Trophoblast cell (in vitro differentiated cells and primary cell): ENCODE measurements at regions not wholly inside any gene's neighbourhood (a gene's known extent, or its start where the extent isn't known, plus 50 kb on each side); places are given as distances from the start of the nearest gene placed in this dataset.

Source experiments
- DNase-seq, 2 donors: peaks; one replicate each; pipeline ENCODE4 v3.0.0-alpha.2; 2016
- H2AFZ ChIP-seq: 2 replicates; pipeline ENCODE4 v1.6.1; 2013; ENCODE audit warnings: low read length, moderate library complexity, mild to moderate bottlenecking; ENCODE audit not compliant: insufficient read depth, poor library complexity
- H2AK5ac ChIP-seq: 2 replicates; pipeline ENCODE4 v1.6.1; 2013; ENCODE audit warnings: mild to moderate bottlenecking, low read length
- H2BK120ac ChIP-seq: 2 replicates; pipeline ENCODE4 v1.6.1; 2013; ENCODE audit warnings: low read length, mild to moderate bottlenecking, moderate library complexity; ENCODE audit not compliant: insufficient read depth, poor library complexity
- H2BK12ac ChIP-seq: 2 replicates; pipeline ENCODE4 v1.6.1; 2013; ENCODE audit warnings: mild to moderate bottlenecking, low read length, moderate library complexity
- H2BK5ac ChIP-seq: 2 replicates; pipeline ENCODE4 v1.6.1; 2013; ENCODE audit warnings: low read length, low read depth, moderate library complexity, mild to moderate bottlenecking; ENCODE audit not compliant: poor library complexity
- H3K14ac ChIP-seq: 2 replicates; pipeline ENCODE4 v1.6.1; 2013; ENCODE audit warnings: mild to moderate bottlenecking, low read length
- H3K18ac ChIP-seq: 2 replicates; pipeline ENCODE4 v1.6.1; 2013; ENCODE audit warnings: mild to moderate bottlenecking, low read length
- H3K23ac ChIP-seq: 2 replicates; pipeline ENCODE4 v1.6.1; 2013; ENCODE audit warnings: low read length
- H3K27ac ChIP-seq: 2 replicates; pipeline ENCODE4 v1.5.1; 2013; ENCODE audit warnings: low read depth, mild to moderate bottlenecking, inconsistent platforms, low read length, moderate library complexity
- H3K27me3 ChIP-seq: 2 replicates; pipeline ENCODE4 v1.6.1; 2013; ENCODE audit warnings: inconsistent platforms, mild to moderate bottlenecking, low read length, moderate library complexity; ENCODE audit not compliant: insufficient read depth
- H3K36me3 ChIP-seq, 2 experiments: 1 replicate in 1 of 2; 2 replicates in 1 of 2; pipeline ENCODE4 v1.6.1; 2013; ENCODE audit warnings: low read length in 2 of 2, mild to moderate bottlenecking in 2 of 2, moderate library complexity in 1 of 2; ENCODE audit not compliant: insufficient read depth in 2 of 2, control insufficient read depth in 1 of 2
- H3K4ac ChIP-seq: 2 replicates; pipeline ENCODE4 v1.6.1; 2013; ENCODE audit warnings: low read depth, mild to moderate bottlenecking, low read length, moderate library complexity
- H3K4me1 ChIP-seq, 2 experiments: 1 replicate in 1 of 2; 2 replicates in 1 of 2; pipeline ENCODE4 v1.6.1; 2013; ENCODE audit warnings: low read length in 2 of 2, mild to moderate bottlenecking in 2 of 2, moderate library complexity in 1 of 2; ENCODE audit not compliant: insufficient read depth in 2 of 2, control insufficient read depth in 1 of 2
- H3K4me2 ChIP-seq: 2 replicates; pipeline ENCODE4 v1.6.1; 2013; ENCODE audit warnings: inconsistent platforms, mild to moderate bottlenecking, low read length, moderate library complexity
- H3K4me3 ChIP-seq: 2 replicates; pipeline ENCODE4 v1.5.1; 2013; ENCODE audit warnings: mild to moderate bottlenecking, low read depth, low read length, inconsistent platforms
- H3K79me1 ChIP-seq: one replicate; pipeline ENCODE4 v1.6.1; 2013; ENCODE audit warnings: low read length
- H3K79me2 ChIP-seq: 2 replicates; pipeline ENCODE4 v1.6.1; 2013; ENCODE audit warnings: low read length, mild to moderate bottlenecking; ENCODE audit not compliant: control insufficient read depth, insufficient read depth, poor library complexity
- H3K9ac ChIP-seq: 2 replicates; pipeline ENCODE4 v1.6.1; 2013; ENCODE audit warnings: mild to moderate bottlenecking, low read length
- H3K9me3 ChIP-seq: 2 replicates; pipeline ENCODE4 v1.6.1; 2013; ENCODE audit warnings: low read depth, mild to moderate bottlenecking, control low read depth, inconsistent platforms, low read length; ENCODE audit not compliant: insufficient read depth
- H4K12ac ChIP-seq: 2 replicates; pipeline ENCODE4 v1.6.1; 2013; ENCODE audit warnings: low read depth, mild to moderate bottlenecking, low read length, moderate library complexity
- H4K8ac ChIP-seq: 2 replicates; pipeline ENCODE4 v1.6.1; 2013; ENCODE audit warnings: low read depth, mild to moderate bottlenecking, low read length, moderate library complexity
- H4K91ac ChIP-seq: one replicate; pipeline ENCODE4 v1.6.1; 2013; ENCODE audit warnings: low read depth, mild to moderate bottlenecking, low read length, moderate library complexity
- WGBS: extraction: QIAGEN DNeasy Blood & Tissue Kit; methylation state at CpG from one replicate; pipeline ENCODE4 v1.1.7; 2013; ENCODE audit warnings: missing lambda C conversion rate; ENCODE audit not compliant: insufficient read length, insufficient coverage; ENCODE audit errors: extremely low coverage; 5-methylcytosine and 5-hydroxymethylcytosine counted together

DNA sequence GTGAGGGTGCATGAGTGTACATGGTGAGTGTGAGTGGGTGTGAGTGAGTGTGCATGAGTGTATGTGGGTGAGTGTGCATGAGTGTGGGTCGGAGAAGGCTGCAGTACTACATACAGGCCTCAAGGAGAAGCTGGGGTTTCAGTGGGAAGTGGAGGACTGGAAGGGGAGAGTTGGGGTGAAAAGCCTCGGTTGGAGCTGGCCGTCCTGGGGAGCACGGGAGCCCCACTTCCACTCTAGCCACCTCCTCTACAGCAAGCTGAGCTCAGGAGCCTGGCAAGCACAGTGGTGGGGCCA, 68.7 kb upstream of the HPCAL1 start:
- H3K4ac ChIP-seq: no peak overlapping the region
- H3K4me2 ChIP-seq: no peak overlapping the region
- no peak overlapping the region for H2BK120ac ChIP-seq
- H2BK5ac ChIP-seq: no peak overlapping the region
- no peaks in the 10 kb centered on the region for H3K79me1 ChIP-seq
- no CpG with 5 or more reads among the region's 4 CpGs for WGBS
- no peaks in the 10 kb centered on the region for H3K79me2 ChIP-seq
- H3K14ac ChIP-seq: no peak overlapping the region
- H2AK5ac ChIP-seq: no peak overlapping the region
- H3K4me3 ChIP-seq: peak overlapping the region; percentile 26
- H3K23ac ChIP-seq: no peak overlapping the region
- H2AFZ ChIP-seq: no peak overlapping the region
- H2BK12ac ChIP-seq: no peak overlapping the region
- no peak overlapping the region for H4K91ac ChIP-seq
- no peak overlapping the region for H3K9ac ChIP-seq
- H4K12ac ChIP-seq: no peak overlapping the region
- peaks cover 10% of the 10 kb centered on the region for H3K9me3 ChIP-seq
- H4K8ac ChIP-seq: no peak overlapping the region
- H3K36me3 ChIP-seq: no peaks in the 10 kb centered on the region
- no peak for DNase-seq
- no peaks in the 10 kb centered on the region for H3K4me1 ChIP-seq
- no peak overlapping the region for H3K18ac ChIP-seq
- no peak overlapping the region for H3K27ac ChIP-seq
- no peaks in the 10 kb centered on the region for H3K27me3 ChIP-seq

DNA sequence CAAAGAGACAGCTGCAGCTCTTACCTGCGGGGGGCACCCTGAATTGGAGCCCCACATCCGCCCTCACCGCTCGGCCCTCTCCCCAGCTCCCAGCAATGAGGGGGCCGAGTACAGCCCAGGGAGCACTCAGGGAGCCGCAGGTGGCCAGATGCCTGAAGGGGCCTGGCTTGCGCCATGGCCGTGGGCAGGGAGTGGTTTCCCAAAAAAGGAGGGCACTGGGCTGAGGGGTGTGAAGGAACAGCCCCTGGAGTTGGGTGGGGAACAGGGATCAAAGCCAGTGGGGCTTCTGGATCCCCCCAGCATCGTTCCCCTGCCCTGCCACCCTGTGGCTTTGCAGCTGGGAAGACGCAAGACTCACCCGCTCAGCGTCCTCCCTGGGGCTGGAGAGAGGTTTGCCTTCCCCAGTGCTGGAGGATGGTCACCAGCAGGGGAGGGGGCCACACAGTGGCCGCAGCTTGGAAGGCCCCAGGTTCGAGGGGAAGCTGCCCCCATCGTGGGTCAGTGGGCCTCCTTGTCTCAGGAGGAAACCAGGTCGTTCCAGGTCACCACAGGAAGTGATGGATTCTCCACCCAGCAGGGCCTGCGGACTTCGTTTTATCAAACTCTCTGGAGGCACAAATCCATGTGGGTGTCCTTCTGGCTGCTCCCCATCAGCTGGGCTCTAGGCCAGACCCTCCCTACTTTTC, 68.2 kb upstream of the HPCAL1 start:
- Histone ChIP-seq H3K14ac (no peak overlapping the region), H3K4me2 (no peak overlapping the region), H2BK12ac (no peak overlapping the region), H4K8ac (no peak overlapping the region), H4K91ac (no peak overlapping the region), H2AFZ (no peak overlapping the region), H3K27ac (no peak overlapping the region), H3K4me3 (no peak overlapping the region), H3K27me3 (no peaks in the 10 kb centered on the region), H3K4ac (no peak overlapping the region), H3K9ac (no peak overlapping the region), H3K9me3 (peaks cover 10% of the 10 kb centered on the region), H2BK120ac (no peak overlapping the region), H3K36me3 (no peaks in the 10 kb centered on the region), H2BK5ac (no peak overlapping the region), H3K4me1 (no peaks in the 10 kb centered on the region), H4K12ac (no peak overlapping the region), H3K79me1 (no peaks in the 10 kb centered on the region), H3K79me2 (no peaks in the 10 kb centered on the region), H3K23ac (no peak overlapping the region), H3K18ac (no peak overlapping the region), H2AK5ac (no peak overlapping the region)
- no peak for DNase-seq
- no CpG with 5 or more reads among the region's 18 CpGs for WGBS

DNA sequence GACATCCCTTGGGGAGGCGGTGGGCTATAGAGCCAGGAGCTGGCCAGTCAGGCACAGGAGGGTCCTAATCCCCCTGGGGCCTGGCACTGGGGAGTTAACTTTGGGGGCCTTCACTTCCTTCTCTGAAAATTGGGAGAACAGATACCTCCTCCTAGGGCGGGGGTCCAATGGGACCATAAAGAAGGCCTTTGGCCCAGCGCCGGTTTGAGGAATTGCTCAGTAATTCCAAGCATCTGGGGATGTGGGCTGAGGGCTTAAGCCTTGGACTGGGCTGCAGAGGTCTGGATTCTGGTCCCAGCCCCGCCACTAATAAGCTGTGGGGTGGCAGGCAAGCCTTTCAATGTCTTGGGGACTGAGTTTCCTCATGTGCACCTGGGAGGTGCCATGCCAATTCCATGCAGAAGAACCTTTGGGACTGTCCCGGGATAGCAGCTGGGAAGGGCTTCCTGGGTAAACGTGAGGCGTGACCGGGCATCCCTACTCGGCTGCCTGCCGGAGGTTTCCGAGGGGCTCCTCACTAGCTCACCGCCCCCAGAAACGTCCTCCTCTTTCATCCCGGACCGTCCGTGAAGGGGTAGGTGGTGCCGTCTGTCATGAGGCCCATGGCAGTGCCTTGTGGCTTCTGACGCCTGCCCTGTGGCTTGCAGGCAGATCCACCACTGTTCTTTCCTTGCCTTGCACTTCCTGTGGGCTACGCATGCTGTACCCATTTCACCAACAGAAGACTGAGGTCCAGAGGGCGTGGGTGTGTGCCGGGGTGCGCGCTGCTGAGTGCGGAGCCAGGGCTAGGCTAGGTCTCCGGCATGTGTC, 67.4 kb upstream of the HPCAL1 start:
- H3K27me3 ChIP-seq: no peaks in the 10 kb centered on the region
- no peak overlapping the region for H3K27ac ChIP-seq
- H3K79me2 ChIP-seq: no peaks in the 10 kb centered on the region
- H3K79me1 ChIP-seq: no peaks in the 10 kb centered on the region
- peak; percentile 40 to 68 for DNase-seq
- no peak overlapping the region for H3K18ac ChIP-seq
- no peak overlapping the region for H4K8ac ChIP-seq
- H4K12ac ChIP-seq: no peak overlapping the region
- H2BK120ac ChIP-seq: no peak overlapping the region
- H3K4me1 ChIP-seq: no peaks in the 10 kb centered on the region
- peaks cover 10% of the 10 kb centered on the region for H3K9me3 ChIP-seq
- no CpG with 5 or more reads among the region's 26 CpGs for WGBS
- H3K36me3 ChIP-seq: no peaks in the 10 kb centered on the region
- no peak overlapping the region for H2BK12ac ChIP-seq
- H3K9ac ChIP-seq: no peak overlapping the region
- no peak overlapping the region for H3K14ac ChIP-seq
- H3K23ac ChIP-seq: no peak overlapping the region
- peak overlapping the region; percentile 21 for H3K4me3 ChIP-seq
- H3K4me2 ChIP-seq: no peak overlapping the region
- no peak overlapping the region for H2BK5ac ChIP-seq
- H3K4ac ChIP-seq: no peak overlapping the region
- no peak overlapping the region for H4K91ac ChIP-seq
- H2AK5ac ChIP-seq: no peak overlapping the region
- H2AFZ ChIP-seq: no peak overlapping the region

DNA sequence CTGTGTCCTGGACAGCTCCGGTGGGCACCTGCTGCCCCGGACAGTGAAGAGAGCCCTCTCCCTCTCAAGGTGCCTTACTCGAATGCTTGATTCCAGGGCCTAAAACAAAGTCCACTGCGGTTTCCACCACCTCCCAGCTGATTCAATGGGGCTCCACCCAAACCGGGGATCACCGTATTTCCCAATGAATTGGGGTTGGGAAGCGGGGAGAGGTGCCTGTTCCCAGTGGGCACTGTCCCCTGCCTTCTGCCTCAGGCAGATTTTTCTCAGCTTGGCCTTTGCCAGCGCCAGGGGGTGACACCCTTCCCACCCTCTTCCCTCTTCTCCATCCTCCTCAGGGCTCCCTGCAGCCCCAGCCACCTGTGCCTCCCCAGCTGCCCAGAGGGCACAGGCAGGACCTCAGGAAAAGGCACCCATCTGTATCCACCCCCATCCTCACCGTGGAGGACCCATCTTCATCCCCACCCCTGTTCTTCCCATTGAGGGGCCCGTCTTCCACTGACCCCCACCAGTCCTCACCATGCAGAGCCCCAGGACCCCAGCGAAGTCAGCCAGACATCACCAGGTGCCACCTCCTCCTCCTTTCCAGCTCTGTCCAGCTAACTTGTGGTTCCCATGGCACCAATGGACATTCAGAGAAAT, 66.7 kb upstream of the HPCAL1 start:
- H3K27ac ChIP-seq: no peak overlapping the region
- H3K4me1 ChIP-seq: no peaks in the 10 kb centered on the region
- no peak overlapping the region for H2BK12ac ChIP-seq
- H3K14ac ChIP-seq: no peak overlapping the region
- H2AK5ac ChIP-seq: no peak overlapping the region
- no peak for DNase-seq
- no peak overlapping the region for H3K23ac ChIP-seq
- no peak overlapping the region for H4K91ac ChIP-seq
- no peaks in the 10 kb centered on the region for H3K27me3 ChIP-seq
- peaks cover 10% of the 10 kb centered on the region for H3K9me3 ChIP-seq
- no peak overlapping the region for H4K8ac ChIP-seq
- H3K4ac ChIP-seq: no peak overlapping the region
- H3K4me3 ChIP-seq: no peak overlapping the region
- H3K9ac ChIP-seq: no peak overlapping the region
- H3K18ac ChIP-seq: no peak overlapping the region
- WGBS: no CpG with 5 or more reads among the region's 11 CpGs
- H3K79me2 ChIP-seq: no peaks in the 10 kb centered on the region
- no peaks in the 10 kb centered on the region for H3K79me1 ChIP-seq
- no peak overlapping the region for H2BK120ac ChIP-seq
- H3K36me3 ChIP-seq: no peaks in the 10 kb centered on the region
- no peak overlapping the region for H3K4me2 ChIP-seq
- H2AFZ ChIP-seq: no peak overlapping the region
- no peak overlapping the region for H4K12ac ChIP-seq
- H2BK5ac ChIP-seq: no peak overlapping the region
